ENCODE measurements at regions not wholly inside any gene's neighbourhood (a gene's known extent, or its start where the extent isn't known, plus 50 kb on each side); places are given as distances from the start of the nearest gene placed in this dataset.

DNA sequence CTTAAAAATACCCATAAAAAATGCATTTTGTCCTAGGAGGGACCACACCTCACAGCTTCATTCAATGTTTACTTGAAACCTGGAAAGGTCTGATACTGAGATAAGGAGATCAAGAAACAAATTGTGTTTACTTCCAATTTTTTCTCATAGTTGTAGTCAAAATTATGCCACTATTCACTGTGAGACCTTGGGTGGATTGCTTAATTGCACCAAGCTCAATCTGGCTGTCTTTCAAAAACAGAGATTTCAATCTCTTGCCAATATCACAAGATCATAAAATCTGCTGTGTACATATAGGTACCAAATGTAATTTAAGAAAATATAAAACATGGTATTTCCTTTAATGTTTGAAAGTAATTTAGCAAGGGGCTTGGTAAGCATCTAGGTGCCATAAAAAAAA is 186.4 kb upstream of the THBS1 start:
- TF ChIP-seq, protein P1, sequence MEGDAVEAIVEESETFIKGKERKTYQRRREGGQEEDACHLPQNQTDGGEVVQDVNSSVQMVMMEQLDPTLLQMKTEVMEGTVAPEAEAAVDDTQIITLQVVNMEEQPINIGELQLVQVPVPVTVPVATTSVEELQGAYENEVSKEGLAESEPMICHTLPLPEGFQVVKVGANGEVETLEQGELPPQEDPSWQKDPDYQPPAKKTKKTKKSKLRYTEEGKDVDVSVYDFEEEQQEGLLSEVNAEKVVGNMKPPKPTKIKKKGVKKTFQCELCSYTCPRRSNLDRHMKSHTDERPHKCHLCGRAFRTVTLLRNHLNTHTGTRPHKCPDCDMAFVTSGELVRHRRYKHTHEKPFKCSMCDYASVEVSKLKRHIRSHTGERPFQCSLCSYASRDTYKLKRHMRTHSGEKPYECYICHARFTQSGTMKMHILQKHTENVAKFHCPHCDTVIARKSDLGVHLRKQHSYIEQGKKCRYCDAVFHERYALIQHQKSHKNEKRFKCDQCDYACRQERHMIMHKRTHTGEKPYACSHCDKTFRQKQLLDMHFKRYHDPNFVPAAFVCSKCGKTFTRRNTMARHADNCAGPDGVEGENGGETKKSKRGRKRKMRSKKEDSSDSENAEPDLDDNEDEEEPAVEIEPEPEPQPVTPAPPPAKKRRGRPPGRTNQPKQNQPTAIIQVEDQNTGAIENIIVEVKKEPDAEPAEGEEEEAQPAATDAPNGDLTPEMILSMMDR (IDR thresholded peaks at IDR 0.05; ENCODE audit: low read depth, low read length) = no peak
- DNase-seq (ENCODE audit: low read depth, low spot score) = no peak
- no peak overlapping the region for H3K4me3 ChIP-seq (ENCODE audit: low read depth, low read length)
- in situ Hi-C loops (cut with HindIII; ENCODE audit: low sequenced_read_pairs) = no loop called here

DNA sequence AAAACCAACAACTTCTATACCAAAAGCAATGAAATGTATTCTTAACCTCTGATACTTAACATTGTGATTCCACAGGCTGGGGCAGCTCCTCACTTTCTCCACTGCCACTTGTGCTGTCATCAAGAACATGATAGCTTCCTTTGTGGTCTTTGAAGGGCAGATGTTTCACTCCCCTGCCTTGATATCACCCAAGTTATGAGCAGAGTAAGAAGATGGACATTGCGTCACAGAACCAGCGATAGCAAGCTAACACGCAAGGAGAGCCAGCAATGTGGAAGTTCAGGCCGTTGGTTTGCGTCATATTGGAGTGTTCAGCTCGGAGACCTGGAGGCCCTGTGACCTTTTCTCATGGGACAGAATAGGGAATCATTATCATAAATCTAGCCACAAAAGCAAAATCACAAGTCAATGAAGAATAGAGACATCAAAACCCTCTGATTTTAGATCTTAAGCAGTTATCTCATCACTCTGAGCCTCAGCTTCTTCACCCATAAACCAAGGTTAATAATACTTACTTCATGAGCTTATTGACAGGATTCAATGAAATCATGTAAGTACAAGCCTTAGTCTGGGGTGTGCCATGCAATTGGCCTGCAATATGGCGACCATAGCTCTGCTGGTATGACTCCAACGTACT is 183.8 kb upstream of the THBS1 start:
- in situ Hi-C loops (cut with HindIII; ENCODE audit: low sequenced_read_pairs) = no loop called here
- DNase-seq (ENCODE audit: low read depth, low spot score) = no peak
- H3K4me3 ChIP-seq (ENCODE audit: low read depth, low read length) = no peak overlapping the region
- TF ChIP-seq, protein P1 (IDR thresholded peaks at IDR 0.05; ENCODE audit: low read depth, low read length) = no peak

DNA sequence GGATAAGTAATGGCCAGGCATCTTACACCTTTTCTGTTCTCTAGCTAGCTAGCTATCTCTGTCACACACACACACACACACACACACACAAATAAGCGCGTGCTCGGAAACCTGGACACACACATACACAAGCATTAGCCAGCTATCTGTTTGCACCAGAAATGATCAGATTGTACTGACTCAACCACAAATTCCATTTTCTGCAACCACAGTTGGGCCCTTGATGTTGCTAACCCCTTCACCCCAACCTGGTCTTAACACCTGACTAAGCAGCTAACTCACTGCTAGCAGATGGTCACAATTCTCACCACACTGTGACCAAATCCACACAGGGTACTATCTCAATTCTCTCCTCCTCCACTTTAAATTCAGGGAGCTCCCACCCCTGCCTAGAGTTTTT is 183.0 kb upstream of the THBS1 start:
- in situ Hi-C loops (cut with HindIII; ENCODE audit: low sequenced_read_pairs) = no loop called here
- no peak overlapping the region for H3K4me3 ChIP-seq (ENCODE audit: low read depth, low read length)
- no peak for DNase-seq (ENCODE audit: low read depth, low spot score)
- TF ChIP-seq, protein P1 (IDR thresholded peaks at IDR 0.05; ENCODE audit: low read depth, low read length) = no peak

DNA sequence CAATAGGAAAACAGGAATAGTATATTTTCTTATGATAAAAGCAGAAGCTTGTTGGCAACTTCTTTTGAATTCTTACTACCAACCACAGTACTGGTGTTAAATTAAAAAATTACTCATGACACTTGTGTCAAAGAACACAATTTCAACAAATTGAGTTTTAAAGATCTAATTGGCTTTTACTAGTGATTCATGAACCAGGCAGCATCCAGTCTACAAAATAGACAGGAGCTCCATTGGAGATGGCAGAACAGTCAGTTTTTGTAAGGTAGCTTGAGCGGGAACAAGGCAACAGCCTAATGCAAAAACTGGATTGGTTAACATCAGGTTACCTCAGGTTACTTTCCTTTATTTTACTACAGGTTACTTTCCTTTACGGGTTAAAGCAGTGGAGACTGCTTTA is 181.3 kb upstream of the THBS1 start:
- no peak for DNase-seq (ENCODE audit: low read depth, low spot score)
- TF ChIP-seq, protein P1 (IDR thresholded peaks at IDR 0.05; ENCODE audit: low read depth, low read length) = no peak
- H3K4me3 ChIP-seq (ENCODE audit: low read depth, low read length) = no peak overlapping the region
- in situ Hi-C loops (cut with HindIII; ENCODE audit: low sequenced_read_pairs) = no loop called here

DNA sequence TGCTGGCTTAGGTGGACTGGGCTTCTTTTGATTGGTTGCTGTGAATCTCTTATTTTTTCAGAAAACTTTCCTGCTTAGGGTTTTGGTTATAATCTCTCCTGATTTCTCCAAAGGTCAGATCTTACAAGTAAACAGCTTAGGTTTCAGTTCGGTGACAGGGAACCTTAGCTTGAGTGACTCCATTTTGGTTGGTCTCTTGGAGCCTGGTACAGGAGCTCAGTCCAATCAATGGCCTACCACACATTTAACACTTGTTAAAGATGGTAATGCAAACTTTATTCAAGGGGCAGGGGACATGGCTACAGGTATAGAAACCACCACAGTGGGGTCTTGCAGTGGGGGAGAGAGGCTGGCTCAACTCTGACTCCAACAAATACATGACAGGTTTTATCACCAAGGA is 180.9 kb upstream of the THBS1 start:
- H3K4me3 ChIP-seq (ENCODE audit: low read depth, low read length) = no peak overlapping the region
- TF ChIP-seq, protein P1 (IDR thresholded peaks at IDR 0.05; ENCODE audit: low read depth, low read length) = no peak
- in situ Hi-C loops (cut with HindIII; ENCODE audit: low sequenced_read_pairs) = no loop called here
- no peak for DNase-seq (ENCODE audit: low read depth, low spot score)

DNA sequence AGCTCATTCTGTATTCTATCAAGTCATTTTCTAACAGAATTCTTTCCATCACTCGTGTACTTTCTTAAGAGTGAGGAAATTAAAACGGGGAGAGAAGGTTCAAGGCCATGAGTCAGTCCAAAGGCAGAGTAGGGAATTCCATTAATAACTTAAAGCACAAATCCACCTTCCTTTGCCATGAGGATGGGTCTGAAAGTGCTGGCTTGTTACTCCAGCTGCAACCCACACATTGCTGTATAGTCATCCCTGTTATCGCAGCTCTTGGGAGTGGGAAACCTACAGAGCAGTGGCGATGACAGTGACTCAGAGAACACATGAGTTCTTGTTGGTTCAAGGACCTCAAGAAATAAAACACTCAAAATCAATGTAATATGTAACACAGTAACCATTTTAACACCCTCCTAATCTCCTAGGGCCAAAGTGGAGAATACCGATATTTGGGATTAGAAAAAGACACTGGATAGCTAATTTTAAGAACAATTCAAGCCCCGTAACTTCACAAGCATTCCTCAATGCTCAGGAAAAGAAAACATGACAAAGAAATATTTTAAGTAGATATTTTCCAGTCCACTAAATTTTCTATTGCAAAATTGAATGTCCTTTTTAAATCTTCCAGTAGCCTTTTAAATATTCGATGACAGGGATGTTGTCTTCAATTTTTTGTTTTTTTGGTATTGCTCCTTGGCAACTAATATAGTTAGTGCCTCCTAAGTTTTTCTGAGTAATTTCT is 179.9 kb upstream of the THBS1 start:
- no peak overlapping the region for H3K4me3 ChIP-seq (ENCODE audit: low read depth, low read length)
- in situ Hi-C loops (cut with HindIII; ENCODE audit: low sequenced_read_pairs) = no loop called here
- no peak for DNase-seq (ENCODE audit: low read depth, low spot score)
- TF ChIP-seq, protein P1 (IDR thresholded peaks at IDR 0.05; ENCODE audit: low read depth, low read length) = no peak

Data from astrocyte of the spinal cord (primary cell).